Right atrium auricular region (tissue), 2 donors: ENCODE measurements at regions not wholly inside any gene's neighbourhood (a gene's known extent, or its start where the extent isn't known, plus 50 kb on each side); places are given as distances from the start of the nearest gene placed in this dataset.

Source experiments
- DNase-seq: peaks from one replicate; pipeline ENCODE4 v3.0.0-alpha.2; 2019; ENCODE audit warnings: low spot score
- H3K27ac ChIP-seq, 2 donors: fragments of 200-600 bp; sonication (generic); 1 replicate in 1 of 2; 2 replicates in 1 of 2; pipeline ENCODE4 v1.5.1; 2016 to 2019
- H3K27me3 ChIP-seq, 2 donors: fragments of 200-600 bp; sonication (generic); one replicate each; pipeline versions ENCODE4 v1.5.1 to v1.6.0; 2017 to 2019
- H3K36me3 ChIP-seq: fragments of 200-600 bp; sonication (generic); one replicate; pipeline ENCODE4 v1.5.1; 2016
- H3K4me1 ChIP-seq, 2 donors: fragments of 200-600 bp; sonication (generic); one replicate each; pipeline versions ENCODE4 v1.5.1 to v1.6.0; 2017 to 2019
- H3K4me3 ChIP-seq, 2 donors: fragments of 200-600 bp; sonication (generic); 1 replicate in 1 of 2; 2 replicates in 1 of 2; pipeline ENCODE4 v1.5.1; 2017 to 2019; ENCODE audit warnings: mild to moderate bottlenecking in 1 of 2, moderate library complexity in 1 of 2
- H3K9me3 ChIP-seq, 2 donors: fragments of 200-600 bp; sonication (generic); one replicate each; pipeline ENCODE4 v1.5.1; 2019
- TF ChIP-seq, protein P1 (sequence below), 2 donors: fragments of 200-600 bp; sonication (generic); IDR thresholded peaks; one replicate each; pipeline ENCODE4 v1.5.1; 2019; ENCODE audit warnings: antibody characterized with exemption in 2 of 2

GRCh38 chr4:179583221-179583620 lies 2141.0 kb upstream of the AGA start:
- no peak for DNase-seq
- no peaks in the 10 kb centered on the region for H3K9me3 ChIP-seq

DNA sequence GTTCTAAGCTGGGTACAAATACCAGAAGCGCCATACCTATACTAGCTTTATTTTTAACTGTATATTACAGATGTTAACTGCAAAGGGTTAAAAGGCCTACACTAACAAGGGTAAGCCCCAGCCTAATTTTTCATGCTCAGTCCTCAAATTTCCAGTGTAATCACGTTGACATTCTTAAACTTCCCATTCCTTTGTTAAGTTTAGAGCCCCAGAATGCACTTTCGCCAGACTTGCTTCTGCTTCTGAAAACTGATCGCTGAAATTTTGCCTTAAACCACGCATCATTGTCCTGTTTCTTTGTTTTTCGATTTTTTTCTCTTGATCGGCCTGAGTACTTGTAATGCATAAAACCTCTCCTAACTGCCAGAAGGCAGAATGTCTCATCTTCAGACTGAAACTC lies 2141.9 kb upstream of the AGA start:
- Histone ChIP-seq H3K36me3 (no peaks in the 10 kb centered on the region), H3K4me1 (no peaks in the 10 kb centered on the region), H3K27me3 (no peaks in the 10 kb centered on the region), H3K4me3 (no peak overlapping the region), H3K9me3 (no peaks in the 10 kb centered on the region), H3K27ac (no peak overlapping the region)
- no peak for DNase-seq
- TF ChIP-seq, protein P1, sequence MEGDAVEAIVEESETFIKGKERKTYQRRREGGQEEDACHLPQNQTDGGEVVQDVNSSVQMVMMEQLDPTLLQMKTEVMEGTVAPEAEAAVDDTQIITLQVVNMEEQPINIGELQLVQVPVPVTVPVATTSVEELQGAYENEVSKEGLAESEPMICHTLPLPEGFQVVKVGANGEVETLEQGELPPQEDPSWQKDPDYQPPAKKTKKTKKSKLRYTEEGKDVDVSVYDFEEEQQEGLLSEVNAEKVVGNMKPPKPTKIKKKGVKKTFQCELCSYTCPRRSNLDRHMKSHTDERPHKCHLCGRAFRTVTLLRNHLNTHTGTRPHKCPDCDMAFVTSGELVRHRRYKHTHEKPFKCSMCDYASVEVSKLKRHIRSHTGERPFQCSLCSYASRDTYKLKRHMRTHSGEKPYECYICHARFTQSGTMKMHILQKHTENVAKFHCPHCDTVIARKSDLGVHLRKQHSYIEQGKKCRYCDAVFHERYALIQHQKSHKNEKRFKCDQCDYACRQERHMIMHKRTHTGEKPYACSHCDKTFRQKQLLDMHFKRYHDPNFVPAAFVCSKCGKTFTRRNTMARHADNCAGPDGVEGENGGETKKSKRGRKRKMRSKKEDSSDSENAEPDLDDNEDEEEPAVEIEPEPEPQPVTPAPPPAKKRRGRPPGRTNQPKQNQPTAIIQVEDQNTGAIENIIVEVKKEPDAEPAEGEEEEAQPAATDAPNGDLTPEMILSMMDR (IDR thresholded peaks at IDR 0.05): no peak

More at GRCh38 chr4:179583221-179583620, 2141.0 kb upstream of the AGA start:
- Histone ChIP-seq H3K27ac (no peak overlapping the region), H3K27me3 (no peaks in the 10 kb centered on the region), H3K36me3 (no peaks in the 10 kb centered on the region), H3K4me3 (no peak overlapping the region), H3K4me1 (no peaks in the 10 kb centered on the region)
- TF ChIP-seq, protein P1 (IDR thresholded peaks at IDR 0.05): no peak

GRCh38 chr4:179585761-179586160 lies 2143.5 kb upstream of the AGA start:
- Histone ChIP-seq H3K9me3 (no peaks in the 10 kb centered on the region), H3K36me3 (no peaks in the 10 kb centered on the region), H3K27ac (no peak overlapping the region), H3K27me3 (no peaks in the 10 kb centered on the region), H3K4me1 (no peaks in the 10 kb centered on the region), H3K4me3 (no peak overlapping the region)
- TF ChIP-seq, protein P1 (IDR thresholded peaks at IDR 0.05): no peak
- no peak for DNase-seq

GRCh38 chr4:179586460-179586859 lies 2144.2 kb upstream of the AGA start:
- TF ChIP-seq, protein P1 (IDR thresholded peaks at IDR 0.05): no peak
- DNase-seq: no peak
- Histone ChIP-seq H3K27me3 (no peaks in the 10 kb centered on the region), H3K27ac (no peak overlapping the region), H3K9me3 (no peaks in the 10 kb centered on the region), H3K4me3 (no peak overlapping the region), H3K4me1 (no peaks in the 10 kb centered on the region), H3K36me3 (no peaks in the 10 kb centered on the region)

GRCh38 chr4:179595671-179596410 lies 2153.6 kb upstream of the AGA start:
- no peak for DNase-seq
- no peaks in the 10 kb centered on the region for H3K4me1 ChIP-seq
- H3K36me3 ChIP-seq: no peaks in the 10 kb centered on the region
- no peak overlapping the region for H3K27ac ChIP-seq
- no peaks in the 10 kb centered on the region for H3K9me3 ChIP-seq
- H3K27me3 ChIP-seq: no peaks in the 10 kb centered on the region
- TF ChIP-seq, protein P1 (IDR thresholded peaks at IDR 0.05): no peak
- no peak overlapping the region for H3K4me3 ChIP-seq

DNA sequence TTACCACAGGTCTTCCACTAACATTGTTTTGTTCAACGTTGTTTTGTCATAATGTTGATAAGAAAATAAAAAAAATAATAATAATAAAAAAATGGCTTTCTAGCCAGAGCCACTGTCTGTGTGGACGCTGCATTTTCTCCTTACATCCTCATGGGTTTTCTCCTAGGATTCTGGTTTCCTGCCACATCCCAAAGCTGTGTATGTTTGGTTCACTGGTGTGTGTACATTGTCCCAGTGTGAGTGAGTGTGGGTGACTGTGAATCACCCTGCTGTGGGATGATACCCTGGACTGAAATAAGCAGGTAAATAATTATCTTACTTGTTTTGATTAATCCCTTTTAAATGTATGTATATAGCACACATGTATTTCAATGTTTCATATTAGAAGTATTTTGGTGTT lies 2154.4 kb upstream of the AGA start:
- Histone ChIP-seq H3K27me3 (no peaks in the 10 kb centered on the region), H3K27ac (no peak overlapping the region), H3K36me3 (no peaks in the 10 kb centered on the region), H3K4me1 (no peaks in the 10 kb centered on the region), H3K9me3 (no peaks in the 10 kb centered on the region), H3K4me3 (no peak overlapping the region)
- TF ChIP-seq, protein P1 (IDR thresholded peaks at IDR 0.05): no peak
- DNase-seq: no peak
